SJCRH30 (cell line): ENCODE measurements at regions not wholly inside any gene's neighbourhood (a gene's known extent, or its start where the extent isn't known, plus 50 kb on each side); places are given as distances from the start of the nearest gene placed in this dataset.
"Not testable (repeated sequence)": the region's sequence is repeated elsewhere in the genome, so short reads cannot be mapped to it uniquely, and the experiment has no call there.

ENCODE experiments used
- DNase-seq, 2 experiments: peaks; one replicate each; pipeline ENCODE4 v3.0.0-alpha.2; 2015 to 2020
- H3K27ac ChIP-seq: fragments of 250-450 bp; sonication (Bioruptor Pico); 2 replicates; pipeline ENCODE4 v1.5.1; 2020; ENCODE audit warnings: mild to moderate bottlenecking, moderate library complexity
- H3K27me3 ChIP-seq: fragments of 250-450 bp; sonication (Bioruptor Pico); 2 replicates; pipeline ENCODE4 v1.5.1; 2020; ENCODE audit warnings: mild to moderate bottlenecking, moderate library complexity
- H3K36me3 ChIP-seq: fragments of 250-450 bp; sonication (Bioruptor Pico); 2 replicates; pipeline ENCODE4 v1.5.1; 2020; ENCODE audit warnings: mild to moderate bottlenecking, moderate library complexity
- H3K4me1 ChIP-seq: fragments of 250-450 bp; sonication (Bioruptor Pico); 2 replicates; pipeline ENCODE4 v1.5.1; 2020; ENCODE audit warnings: mild to moderate bottlenecking, moderate library complexity
- H3K4me3 ChIP-seq: fragments of 250-450 bp; sonication (Bioruptor Pico); 2 replicates; pipeline ENCODE4 v1.5.1; 2020; ENCODE audit warnings: mild to moderate bottlenecking, moderate library complexity
- H3K9me3 ChIP-seq: fragments of 250-450 bp; sonication (Bioruptor Pico); replicated peaks from 2 replicates; pipeline ENCODE4 v1.5.1; 2020; ENCODE audit warnings: mild to moderate bottlenecking, moderate library complexity

DNA sequence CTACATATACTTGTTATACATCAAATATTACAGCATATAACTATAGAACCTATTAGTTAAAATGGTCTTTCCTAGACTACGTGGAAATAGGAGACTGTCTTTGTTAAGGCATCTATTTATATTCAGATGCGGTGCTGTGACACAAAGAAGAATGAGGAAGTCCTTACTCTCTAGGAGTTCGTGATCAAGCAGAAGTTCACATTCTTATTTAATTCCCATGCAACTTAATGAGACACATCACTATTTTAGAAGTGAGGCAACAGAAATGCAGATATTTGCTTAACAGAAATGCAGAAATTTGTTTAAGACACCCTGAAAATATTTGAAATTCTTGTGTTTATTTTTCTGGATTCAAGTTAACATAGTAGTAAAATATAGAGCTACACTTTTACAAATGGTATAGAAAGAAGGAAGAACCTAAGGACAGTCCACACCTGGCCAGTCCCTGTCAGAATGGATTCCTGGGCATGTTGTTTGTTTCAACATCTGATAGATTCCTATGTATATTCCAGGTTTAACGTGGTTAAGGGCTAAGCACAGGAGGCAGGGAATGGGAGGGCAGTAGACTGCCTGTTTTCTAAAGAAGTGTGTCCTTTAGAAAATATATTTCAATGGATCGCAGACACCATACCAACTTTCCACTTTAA lies 70.6 kb upstream of the NXPH1 start:
- Histone ChIP-seq H3K4me3 (no peak overlapping the region), H3K36me3 (no peaks in the 10 kb centered on the region), H3K9me3 (no peaks in the 10 kb centered on the region), H3K27me3 (no peaks in the 10 kb centered on the region), H3K4me1 (no peaks in the 10 kb centered on the region), H3K27ac (no peak overlapping the region)
- DNase-seq = no peak

DNA sequence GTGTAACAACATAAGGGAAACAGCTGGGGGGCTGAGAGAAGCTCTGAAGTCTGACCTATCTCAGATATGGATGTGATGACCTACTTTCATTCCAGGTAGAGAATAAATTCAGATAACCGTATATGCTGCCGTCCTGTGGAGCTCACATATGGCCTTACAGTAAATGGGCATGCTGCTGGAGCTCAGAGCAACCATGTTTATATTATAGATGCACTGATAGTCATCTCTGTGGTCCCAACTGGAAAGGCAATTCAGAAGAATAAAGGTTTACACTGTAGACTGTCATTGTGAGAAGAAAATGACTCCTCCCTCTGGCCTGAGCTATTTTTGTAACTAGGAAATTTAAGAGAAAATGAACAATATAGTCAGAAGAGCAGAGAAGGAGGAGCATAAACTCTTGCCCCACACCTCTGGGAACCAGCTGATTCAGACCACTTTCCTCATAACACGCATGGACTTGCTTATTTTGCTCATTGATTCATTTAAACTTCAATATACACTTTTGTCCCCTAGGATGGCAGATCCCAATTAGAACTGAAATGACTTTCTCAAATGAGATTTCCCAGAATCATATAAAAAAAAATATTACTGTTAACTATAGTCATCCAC lies 69.9 kb upstream of the NXPH1 start:
- no peak for DNase-seq
- Histone ChIP-seq H3K36me3 (no peaks in the 10 kb centered on the region), H3K4me3 (no peak overlapping the region), H3K4me1 (no peaks in the 10 kb centered on the region), H3K9me3 (no peaks in the 10 kb centered on the region), H3K27ac (no peak overlapping the region), H3K27me3 (no peaks in the 10 kb centered on the region)

DNA sequence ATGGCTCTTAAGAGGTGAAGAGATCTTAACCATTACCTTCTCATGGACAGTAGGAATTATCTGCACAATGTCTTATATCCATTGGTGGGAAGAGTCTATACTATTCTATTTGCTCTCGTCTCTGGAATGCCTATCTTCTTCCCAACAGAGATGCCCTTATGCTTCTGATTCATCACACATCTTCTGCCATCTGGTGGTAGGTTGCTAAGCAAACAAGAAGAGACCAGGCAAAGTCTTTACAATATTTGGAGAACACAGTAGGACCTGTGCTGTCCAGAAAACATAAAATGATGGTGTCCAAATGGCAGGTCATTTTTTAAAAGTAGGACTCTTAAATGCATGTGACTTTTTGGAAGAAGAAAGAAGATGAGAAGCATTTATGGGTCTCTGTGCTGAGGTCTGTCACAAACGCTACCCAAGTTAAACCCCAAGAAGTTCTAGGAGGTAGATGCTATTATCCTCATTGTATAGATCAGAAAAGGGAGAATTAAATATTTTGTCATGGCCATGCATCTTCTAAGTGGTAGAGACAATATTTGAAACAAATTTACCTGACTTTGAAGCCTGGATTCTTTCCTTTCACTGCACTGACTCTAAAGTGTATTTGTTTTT lies 67.8 kb upstream of the NXPH1 start:
- peak in 1 of 2 experiments; percentile 41 for DNase-seq
- no peaks in the 10 kb centered on the region for H3K9me3 ChIP-seq
- no peaks in the 10 kb centered on the region for H3K4me1 ChIP-seq
- H3K4me3 ChIP-seq = no peak overlapping the region
- H3K27me3 ChIP-seq = no peaks in the 10 kb centered on the region
- no peak overlapping the region for H3K27ac ChIP-seq
- H3K36me3 ChIP-seq = no peaks in the 10 kb centered on the region

GRCh38 chr7:8368007-8368406 lies 65.4 kb upstream of the NXPH1 start:
- H3K9me3 ChIP-seq, DNase-seq, H3K4me1 ChIP-seq, H3K4me3 ChIP-seq, H3K27ac ChIP-seq, H3K36me3 ChIP-seq, H3K27me3 ChIP-seq: not testable (repeated sequence)

DNA sequence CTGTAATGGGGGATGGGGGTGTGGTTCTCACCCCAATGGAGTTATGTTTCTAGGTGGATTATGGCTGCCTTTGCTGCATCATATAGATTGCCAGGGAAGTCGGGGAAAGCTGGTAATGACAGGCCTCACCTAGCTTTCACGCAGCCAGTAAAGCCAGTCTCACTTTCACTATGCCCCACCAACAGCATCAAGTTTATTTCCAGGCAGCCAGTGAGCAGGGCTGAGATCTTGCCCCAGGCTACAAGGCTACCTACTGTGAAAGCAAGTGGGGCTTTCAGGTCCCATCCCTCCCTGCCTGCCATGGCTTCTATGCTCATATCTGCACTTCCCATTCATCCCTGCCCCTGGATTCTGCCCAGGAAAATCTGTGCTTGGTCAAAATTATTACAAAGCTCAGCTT lies 61.7 kb upstream of the NXPH1 start:
- DNase-seq = no peak
- Histone ChIP-seq H3K36me3 (no peaks in the 10 kb centered on the region), H3K4me1 (no peaks in the 10 kb centered on the region), H3K9me3 (no peaks in the 10 kb centered on the region), H3K27ac (no peak overlapping the region), H3K27me3 (no peaks in the 10 kb centered on the region), H3K4me3 (no peak overlapping the region)

DNA sequence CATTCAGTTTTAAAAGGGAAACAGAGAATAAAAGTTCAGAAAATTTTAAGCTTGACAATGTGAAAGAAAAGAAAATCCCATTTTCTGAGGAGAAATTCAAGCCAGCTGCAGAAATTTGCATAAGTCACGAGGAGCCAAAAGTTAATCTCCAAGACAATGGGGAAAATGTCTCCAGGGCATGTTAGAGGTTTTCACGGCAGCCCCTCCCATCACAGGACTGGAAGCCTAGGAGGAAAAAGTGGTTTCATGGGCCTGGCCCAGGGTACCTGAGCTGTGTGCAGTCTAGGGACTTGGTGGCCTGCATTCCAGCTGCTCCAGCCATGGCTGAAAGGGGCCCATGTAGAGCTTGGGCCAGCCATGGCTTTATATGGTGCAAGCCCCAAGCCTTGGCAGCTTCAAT lies 59.6 kb upstream of the NXPH1 start:
- Histone ChIP-seq H3K27ac (no peak overlapping the region), H3K9me3 (no peaks in the 10 kb centered on the region), H3K27me3 (no peaks in the 10 kb centered on the region), H3K4me1 (no peaks in the 10 kb centered on the region), H3K4me3 (no peak overlapping the region), H3K36me3 (no peaks in the 10 kb centered on the region)
- DNase-seq = no peak

DNA sequence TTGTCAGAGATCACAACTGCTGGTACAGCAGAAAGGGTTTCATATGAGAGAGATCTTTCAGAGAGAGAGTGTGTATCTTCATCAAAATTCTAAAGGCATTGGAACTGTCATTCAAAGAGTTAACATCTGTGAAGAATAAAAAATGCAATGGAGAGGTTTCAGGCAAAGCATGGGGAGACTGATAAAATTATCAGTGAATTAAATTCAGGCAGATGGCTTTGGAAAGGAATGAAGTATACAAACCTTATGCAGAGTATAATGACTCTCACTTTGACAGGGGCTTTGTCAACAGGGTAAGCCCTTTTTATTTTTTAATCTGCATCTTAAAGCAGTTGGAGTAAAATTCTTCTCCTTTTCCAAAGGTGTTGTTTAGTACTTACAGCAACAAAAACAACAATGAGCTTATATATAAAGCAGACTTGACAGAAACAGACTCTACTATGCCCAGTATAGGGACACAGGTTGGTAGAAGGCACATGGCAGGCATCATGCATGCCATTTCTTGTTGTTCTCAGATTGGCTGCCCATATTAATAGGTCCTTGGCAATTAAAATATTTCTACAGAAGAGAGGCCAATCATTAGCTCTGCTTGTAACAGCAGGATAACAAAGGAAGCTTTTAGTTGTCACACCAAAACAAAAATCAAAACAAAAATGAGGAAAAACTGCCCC lies 54.9 kb upstream of the NXPH1 start:
- no peaks in the 10 kb centered on the region for H3K27me3 ChIP-seq
- no peaks in the 10 kb centered on the region for H3K4me1 ChIP-seq
- H3K27ac ChIP-seq = no peak overlapping the region
- no peaks in the 10 kb centered on the region for H3K9me3 ChIP-seq
- no peaks in the 10 kb centered on the region for H3K36me3 ChIP-seq
- no peak overlapping the region for H3K4me3 ChIP-seq
- no peak for DNase-seq

DNA sequence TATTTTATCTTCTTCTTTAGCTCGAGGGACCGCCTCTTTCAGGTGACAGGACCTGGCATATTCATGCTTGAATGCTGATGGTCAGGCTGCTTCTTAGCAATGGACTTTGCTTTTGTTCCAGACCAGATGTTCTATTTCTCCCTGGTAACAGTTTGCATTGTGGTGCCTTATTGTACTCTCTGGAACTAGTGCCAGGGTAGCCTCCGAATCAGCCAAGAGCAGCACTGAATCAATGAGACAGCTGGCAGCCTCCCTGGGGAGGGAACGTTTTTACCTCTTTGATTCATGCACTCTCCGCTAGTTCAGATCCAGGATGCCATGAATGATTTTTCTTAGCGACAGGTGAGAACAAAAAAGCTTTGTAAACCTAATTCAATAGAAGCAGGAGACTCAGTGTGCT lies 54.1 kb upstream of the NXPH1 start:
- Histone ChIP-seq H3K36me3 (no peaks in the 10 kb centered on the region), H3K27ac (no peak overlapping the region), H3K27me3 (no peaks in the 10 kb centered on the region), H3K4me1 (no peaks in the 10 kb centered on the region), H3K9me3 (no peaks in the 10 kb centered on the region), H3K4me3 (no peak overlapping the region)
- DNase-seq = no peak

GRCh38 chr7:8380130-8380529 lies 53.3 kb upstream of the NXPH1 start:
- DNase-seq = no peak
- Histone ChIP-seq H3K4me1 (no peaks in the 10 kb centered on the region), H3K4me3 (no peak overlapping the region), H3K36me3 (no peaks in the 10 kb centered on the region), H3K9me3 (no peaks in the 10 kb centered on the region), H3K27me3 (no peaks in the 10 kb centered on the region), H3K27ac (no peak overlapping the region)

DNA sequence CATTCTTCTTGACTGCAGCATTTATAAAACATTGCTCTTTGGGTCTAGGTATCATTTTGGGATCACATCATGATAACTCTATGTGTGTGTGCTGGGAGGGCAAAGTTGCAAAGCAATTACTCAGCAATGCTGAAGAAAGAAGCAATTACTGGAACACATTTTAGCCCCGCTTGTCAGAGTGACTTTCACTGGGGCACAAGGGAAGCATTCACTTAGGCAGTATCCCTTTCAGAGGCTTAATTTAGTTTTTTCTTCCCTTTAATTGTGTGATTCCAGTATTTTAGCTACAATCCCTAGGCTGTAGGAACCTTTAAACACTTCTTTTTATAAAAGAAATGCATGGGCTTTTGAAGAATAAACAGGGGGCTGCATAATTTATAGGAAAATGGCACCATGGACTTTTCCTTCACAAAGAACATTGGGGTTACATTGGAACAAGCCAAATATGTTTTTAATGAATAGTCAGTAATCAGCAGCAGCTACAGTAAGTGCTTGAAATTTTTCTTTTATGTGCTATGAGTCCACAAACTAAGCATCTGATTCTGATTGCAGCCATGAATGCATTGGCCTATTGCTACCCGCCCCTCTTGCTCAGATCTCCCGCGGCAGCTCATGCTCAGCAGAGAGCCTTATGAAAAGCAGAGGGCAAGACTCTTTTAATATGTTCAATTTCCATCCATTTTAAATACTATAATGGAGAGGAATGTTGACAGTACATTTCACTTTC lies 51.2 kb upstream of the NXPH1 start:
- Histone ChIP-seq H3K27me3 (no peaks in the 10 kb centered on the region), H3K4me1 (no peaks in the 10 kb centered on the region), H3K9me3 (no peaks in the 10 kb centered on the region), H3K36me3 (no peaks in the 10 kb centered on the region), H3K27ac (no peak overlapping the region), H3K4me3 (no peak overlapping the region)
- DNase-seq = no peak
